Kidney glomerular epithelial cell (primary cell): ENCODE measurements at regions not wholly inside any gene's neighbourhood (a gene's known extent, or its start where the extent isn't known, plus 50 kb on each side); places are given as distances from the start of the nearest gene placed in this dataset.
"Not testable (repeated sequence)": the region's sequence is repeated elsewhere in the genome, so short reads cannot be mapped to it uniquely, and the experiment has no call there.

ENCODE experiments used
- DNase-seq: peaks from one replicate; lab custom pipeline; 2025; lab: John Stamatoyannopoulos, UW

DNA sequence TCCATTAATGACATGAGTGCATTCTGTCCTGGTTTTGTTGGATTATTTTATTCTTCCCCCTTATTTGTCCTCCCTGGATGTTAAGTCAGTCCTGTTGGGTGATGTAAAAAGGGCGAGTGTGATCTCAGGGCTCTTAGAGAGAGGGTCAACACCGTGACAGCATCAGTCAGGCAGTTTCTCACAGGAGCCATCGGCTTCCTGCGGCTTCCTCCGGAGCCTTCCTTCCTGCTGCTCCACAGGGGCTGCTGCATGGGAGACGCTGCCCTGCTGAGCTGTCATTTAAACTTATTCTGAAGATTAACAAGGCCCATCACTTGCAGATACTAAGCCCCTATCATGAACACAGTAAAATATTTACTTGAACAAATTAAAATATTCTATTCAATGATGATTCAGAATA is 211.3 kb downstream of the SPATA31A1 start:
- DNase-seq: not testable (repeated sequence)

DNA sequence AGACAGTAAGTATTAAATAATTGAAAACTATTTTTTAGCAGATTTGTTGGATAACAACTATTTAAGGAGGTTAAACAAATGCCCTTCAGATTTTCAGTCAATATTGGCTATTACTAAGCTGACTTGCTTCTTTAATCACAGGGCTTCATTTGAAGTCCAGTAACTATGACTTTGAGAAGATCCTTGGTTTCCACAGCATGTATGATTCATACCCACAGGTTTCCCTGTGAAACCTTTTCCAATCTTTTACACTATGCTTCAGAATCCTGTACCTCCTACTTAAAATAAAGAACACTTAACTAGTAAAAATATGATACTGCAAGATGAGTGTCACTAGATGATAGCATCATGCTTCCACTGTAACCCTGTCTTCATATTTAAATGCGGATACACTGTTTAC is 211.9 kb downstream of the SPATA31A1 start:
- not testable (repeated sequence) for DNase-seq

DNA sequence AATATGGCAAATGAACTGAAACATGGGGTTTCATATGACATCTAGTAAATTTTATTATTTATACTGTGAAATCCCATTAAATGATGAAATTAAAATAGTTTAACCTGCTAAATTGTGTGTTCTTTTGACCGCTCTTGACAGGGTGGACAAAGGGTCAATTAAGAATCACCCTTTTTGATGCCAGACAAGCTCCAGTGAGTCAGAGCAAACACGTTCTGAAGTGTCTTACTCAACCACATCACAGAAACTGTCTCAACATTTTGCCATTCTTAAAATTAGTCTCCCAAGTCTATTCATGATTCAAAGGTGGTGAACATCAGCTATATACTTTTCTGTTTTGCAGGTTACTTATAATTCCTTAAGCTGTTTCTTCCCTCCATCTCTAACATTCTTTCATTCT is 213.4 kb downstream of the SPATA31A1 start:
- not testable (repeated sequence) for DNase-seq

DNA sequence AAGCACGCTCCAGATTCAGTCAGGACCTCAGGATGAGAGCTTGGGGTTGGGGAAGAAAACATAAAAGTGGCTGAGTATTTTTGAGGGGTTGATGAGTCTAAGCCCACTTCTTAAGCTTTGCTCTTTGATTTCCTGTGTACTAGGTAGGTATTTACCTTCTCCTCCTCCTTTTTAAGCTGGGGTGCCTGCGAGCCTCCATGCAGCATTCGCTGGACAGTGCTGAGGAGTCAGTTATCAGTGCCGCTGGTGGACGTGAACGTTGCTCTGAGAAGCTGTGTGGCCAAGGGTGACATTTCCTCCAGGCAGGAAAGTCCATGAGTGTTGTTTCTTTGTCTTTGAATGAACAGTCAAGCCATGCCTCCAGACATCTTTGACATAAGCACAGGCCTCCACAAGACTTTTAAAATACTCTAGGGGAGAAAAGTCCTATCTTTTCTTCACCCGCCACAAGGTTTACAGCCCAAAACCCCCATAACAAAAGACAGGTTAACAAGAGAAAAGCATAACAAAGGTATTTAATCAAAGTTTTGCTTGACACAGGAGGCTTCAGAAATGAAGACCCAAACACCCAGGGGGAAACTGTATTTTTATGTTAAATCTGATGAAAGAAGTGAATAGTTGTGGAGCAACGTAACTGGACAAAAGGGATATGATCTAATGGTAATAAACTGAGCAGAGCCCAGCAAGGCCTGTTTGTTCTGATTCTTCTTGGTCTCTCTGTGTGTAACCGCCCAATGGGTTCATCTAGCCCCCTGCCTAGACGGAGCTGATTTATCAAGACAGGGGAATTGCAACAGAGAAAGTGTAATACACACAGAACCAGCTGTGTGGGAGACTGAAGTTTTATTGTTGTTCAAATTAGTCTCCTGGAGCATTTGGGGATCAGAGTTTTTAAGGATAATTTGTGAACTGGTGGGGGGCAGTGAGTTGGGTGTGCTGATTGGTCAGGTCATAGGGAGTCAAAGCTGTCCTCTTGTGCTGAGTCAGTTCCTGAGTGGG is 217.9 kb downstream of the SPATA31A1 start:
- not testable (repeated sequence) for DNase-seq

DNA sequence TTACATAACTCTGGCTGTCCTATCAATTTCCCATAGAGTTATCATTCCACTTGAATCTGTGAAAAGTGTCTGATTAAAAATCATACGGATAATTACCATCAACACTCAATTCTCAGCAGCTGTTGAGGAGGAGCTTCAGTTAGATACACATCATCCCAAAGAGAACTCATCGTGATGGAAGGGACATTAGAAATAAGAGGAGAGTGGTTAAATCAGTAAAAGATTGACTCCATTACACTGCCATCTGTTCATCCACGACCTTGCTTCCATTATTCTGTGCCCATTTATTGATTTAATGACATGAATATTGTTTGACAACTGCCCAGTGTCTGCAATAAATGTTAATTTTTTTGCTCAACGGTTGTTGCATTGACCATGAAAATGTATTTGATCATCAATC is 223.5 kb downstream of the SPATA31A1 start:
- DNase-seq: not testable (repeated sequence)

DNA sequence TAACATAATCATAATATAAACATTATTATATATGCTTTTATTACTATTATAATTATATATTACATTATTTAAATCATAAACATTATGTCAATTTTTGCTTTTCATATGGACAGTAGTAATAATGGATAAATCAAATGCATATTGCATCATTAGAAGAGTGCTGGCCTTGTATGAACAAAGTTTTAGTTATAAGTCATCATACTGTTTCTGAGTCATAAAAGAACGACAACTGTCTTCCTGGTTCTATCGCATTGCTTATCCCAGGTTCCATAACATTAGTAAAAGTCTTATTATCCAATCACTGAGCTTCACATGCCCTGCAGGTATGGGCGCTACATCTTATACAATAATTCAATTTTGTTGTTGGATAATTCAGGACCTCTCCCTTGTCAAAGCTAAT is 225.8 kb downstream of the SPATA31A1 start:
- DNase-seq: not testable (repeated sequence)

DNA sequence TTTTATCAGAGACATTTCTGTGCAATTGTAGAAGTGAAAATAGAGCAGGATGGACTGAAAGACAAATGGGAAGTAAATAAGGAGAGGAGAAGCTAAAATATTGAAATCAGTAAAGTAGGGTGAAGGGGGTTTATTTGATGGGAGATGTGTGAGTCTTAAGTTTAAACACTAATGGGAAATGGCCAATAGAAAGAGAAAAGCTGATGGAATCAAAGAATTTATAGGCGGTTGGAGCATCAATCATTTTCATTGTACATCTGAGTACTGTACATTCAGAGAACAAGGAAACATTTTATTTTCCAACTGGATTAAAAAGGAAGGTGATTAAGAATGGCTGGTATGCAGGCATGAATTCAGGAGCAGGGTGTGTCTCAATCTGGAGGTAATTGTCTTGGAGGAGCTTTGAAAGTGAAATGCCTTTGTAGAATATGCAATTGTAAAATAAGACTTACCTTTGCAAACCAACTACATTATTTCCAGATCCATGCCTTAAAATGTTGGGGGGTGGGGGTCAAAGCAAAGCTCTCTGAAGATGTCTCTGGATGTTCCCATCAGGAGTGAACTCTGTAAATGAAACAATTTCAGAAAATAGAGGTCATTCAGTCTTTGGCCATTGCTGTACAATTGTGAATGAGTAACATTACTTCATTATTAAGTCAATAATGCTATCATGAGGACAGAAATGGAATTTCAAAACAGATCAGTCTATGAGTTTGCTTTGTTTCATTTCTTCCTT is 227.4 kb downstream of the SPATA31A1 start:
- DNase-seq: not testable (repeated sequence)

DNA sequence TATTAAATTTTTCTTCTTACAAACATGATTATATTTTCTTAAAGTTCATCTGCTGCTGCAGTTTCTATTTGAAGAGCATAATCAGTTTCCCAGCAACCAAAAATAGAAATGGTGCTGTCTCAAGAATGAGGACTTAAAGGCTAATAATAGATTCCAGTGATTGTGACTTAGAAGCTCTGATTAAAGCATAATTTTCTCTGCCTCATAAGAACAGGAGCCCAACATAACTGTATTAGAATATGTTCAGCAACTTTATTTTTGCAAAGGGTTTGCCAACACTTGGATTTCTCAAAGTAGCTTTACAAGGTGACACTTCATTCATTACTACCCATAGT is 227.9 kb downstream of the SPATA31A1 start:
- not testable (repeated sequence) for DNase-seq

DNA sequence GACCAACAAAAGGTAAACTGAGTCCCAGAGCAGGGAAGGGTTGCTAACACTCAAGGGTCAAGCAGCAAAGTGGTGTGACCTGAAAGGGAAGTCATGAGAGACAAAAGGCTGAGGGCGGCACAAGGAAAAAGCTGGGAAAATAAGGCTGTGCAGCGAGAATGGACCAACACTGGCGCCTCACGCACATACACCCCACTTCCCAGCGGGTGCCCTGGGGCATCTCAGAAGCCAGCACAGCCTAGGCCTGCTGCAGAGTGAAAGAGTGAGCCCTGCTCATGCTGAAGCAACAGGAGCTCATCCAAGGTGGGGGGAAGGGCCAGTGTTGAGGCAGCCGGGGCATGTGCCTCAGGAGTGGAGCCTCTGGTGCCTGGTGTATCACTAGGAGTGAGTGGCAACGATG is 229.8 kb downstream of the SPATA31A1 start:
- not testable (repeated sequence) for DNase-seq

DNA sequence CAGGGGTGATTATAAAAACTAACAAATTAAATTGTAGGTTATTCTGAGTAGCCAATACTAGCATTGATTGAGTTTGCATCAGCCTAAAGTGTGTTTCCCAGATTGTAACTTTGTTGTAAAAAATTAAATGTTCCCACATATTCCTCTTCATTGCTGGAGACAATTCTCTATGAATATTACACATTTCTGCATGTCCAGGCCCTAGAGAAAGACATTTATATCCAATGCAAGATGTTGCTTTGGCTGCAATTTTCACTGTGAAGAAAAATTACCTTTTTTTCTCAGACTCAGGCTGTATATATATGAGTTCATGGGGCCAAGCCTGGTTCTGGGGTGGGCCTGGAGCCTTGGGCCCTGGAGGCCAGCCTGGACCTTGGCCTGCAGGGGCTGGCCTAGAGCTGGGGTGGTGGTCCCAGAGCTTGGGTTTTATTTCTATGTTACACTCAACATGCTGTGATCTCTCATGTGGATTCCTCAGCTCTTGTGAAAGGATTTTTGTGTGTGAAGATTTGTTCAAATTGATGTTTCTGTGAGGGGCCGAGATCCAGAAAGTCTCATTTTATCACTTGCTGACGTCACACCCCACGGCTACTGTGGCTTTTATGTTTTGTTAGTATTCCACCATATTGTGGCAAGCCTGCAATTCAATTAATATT is 232.5 kb downstream of the SPATA31A1 start:
- DNase-seq: no peak

DNA sequence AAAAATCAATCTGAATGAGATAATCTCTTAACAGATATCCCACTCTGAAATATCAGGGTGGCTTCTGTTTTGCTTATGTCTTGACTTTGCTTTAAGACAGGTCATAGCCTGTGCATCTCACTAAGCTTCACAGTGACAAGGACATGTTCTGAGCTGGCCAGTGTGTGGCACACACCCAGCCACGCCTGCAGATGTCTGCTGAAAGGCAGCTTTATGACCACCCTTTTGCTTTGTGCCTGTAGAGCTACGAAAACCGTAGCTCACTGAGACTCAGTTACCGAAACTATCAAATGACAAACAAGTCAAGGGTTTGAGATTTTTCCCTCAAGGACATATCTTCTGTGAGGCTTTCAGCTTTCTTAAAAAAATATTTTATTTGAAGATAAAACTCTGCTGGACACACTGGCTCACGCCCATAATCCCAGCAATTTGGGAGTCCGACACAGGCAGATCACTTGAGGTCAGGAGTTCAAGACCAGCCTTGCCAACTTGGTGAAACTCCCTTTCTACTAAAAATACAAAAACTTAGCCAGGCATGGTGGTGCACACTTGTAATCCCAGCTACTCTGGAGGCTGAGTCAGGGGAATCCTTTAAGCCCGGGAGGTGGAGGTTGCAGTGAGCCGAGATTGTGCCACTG is 233.2 kb downstream of the SPATA31A1 start:
- no peak for DNase-seq

DNA sequence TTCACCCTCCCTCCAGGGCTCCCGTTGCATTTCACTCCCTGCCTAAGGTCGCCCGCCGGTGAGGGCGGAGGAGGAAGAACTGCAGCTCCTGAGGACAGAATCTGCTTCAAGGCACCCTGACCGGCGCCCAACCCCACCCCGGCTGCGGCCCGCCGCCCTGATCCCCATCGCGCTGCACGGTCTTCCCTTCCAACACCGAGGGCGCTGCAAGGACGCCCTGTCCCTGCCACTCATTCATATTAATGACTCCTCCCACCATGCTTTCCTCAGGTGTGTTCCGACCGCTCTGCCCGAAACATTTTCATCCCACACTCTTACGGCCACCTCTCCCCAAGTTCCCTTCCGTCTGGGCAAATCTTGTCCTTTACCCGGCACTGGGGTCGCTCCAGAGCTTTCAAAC is 248.6 kb downstream of the SPATA31A1 start:
- DNase-seq: not testable (repeated sequence)

DNA sequence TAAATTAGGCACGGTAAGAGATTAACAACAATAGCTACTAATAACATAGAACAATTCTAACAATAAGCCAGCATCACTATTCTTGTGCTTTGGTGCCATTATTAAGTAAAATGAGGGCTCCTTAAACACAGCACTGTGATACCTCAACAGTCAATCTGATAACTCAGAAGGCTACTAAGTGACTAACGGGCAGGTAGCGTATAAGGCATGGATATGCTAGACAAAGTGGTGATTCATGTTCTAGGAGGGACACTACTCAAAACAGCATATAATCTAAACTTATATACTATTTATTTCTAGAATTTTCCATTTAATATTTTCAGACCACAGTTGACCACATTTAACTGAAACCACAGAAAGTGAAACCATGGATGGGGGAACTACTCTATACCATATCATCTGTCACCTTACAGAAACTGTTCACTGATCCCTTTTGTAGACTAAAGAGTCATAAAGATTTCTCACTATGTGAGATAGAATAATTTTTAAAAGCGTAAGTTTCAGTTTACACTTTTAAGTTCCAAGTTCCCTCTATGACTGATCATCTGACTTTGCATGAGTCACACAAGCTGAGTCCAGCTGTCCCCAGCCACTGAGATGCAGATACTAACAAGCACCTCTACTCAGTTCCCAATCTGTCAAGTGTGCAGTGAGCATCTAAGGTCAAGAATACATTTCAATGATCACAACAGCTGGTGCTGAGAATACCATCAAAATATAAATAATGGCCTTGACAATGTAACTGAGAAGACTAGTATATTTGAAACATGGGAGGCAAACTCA is 256.2 kb downstream of the SPATA31A1 start:
- DNase-seq: not testable (repeated sequence)

DNA sequence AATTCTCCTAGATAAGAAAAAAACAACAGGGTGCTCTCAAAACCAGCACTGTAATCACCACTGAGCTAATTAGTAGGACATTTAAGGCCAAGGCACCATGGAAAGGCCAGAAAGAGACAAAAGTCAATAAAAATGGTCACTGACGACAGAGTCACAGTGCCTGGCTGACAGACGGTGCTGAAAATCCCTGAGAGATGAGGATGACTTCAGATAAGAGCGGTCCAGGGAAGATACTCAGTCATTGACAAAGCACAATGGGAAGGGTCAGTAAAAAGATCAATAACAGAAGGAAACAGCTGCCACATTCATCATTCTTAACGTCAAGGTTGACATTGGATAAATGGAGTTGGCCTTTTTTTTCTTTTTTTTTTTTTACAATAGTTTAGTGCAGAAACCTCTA is 261.0 kb downstream of the SPATA31A1 start:
- DNase-seq: not testable (repeated sequence)

DNA sequence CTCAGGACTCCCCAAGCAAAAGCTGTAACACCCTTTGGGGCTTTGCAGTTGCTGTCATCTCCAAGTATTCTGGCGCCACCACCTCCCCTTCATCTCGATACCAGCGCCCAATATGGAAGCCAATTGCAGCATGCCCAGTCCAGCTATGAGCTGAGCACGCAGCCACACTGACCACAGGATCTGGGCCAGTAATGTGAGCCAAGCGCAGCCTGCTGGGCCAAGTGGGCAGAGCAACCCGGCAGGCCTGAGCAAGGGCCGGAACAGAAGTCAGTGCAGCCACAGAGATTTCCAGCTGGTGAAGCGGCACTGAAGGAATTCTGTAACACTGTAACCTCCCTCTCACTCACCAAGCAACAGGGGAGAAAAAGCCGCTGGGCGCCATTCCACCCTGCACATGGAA is 268.6 kb downstream of the SPATA31A1 start:
- not testable (repeated sequence) for DNase-seq

DNA sequence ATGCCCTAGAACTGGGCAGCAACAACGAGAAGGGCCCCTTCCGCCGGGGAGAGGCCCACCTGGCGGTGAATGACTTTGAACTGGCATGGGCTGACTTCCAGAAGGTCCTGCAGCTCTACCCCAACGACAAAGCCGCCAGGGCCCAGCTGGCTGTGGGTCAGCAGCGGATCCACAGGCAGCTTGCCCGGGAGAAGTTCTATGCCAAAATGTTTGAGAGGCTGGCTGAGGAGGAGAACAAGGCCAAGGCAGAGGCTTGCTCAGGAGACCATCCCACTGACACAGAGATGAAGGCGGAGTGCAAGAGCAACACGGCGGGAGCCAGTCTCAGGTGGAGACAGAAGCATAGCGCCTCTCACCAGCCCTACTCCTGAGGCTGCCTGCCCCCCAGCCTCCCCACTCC is 276.6 kb downstream of the SPATA31A1 start:
- not testable (repeated sequence) for DNase-seq

DNA sequence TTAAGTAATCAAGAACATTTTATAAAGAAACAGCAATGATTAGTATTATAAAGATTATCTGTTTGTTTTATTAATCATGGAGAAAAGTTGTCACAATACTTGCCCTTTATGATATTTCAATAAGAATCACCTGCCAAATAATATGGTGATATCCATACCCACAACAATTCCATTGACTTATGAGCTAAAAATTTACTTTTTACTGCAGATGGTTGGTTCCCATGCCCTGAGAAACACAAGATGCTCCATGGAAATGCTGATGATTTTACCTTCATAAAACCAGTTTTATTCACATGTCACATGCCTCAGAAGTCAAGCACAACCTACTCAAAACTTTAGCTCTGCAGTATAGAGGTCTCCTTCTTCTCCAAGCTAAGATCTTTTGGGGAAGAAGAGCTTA is 293.6 kb downstream of the SPATA31A1 start:
- DNase-seq: not testable (repeated sequence)

DNA sequence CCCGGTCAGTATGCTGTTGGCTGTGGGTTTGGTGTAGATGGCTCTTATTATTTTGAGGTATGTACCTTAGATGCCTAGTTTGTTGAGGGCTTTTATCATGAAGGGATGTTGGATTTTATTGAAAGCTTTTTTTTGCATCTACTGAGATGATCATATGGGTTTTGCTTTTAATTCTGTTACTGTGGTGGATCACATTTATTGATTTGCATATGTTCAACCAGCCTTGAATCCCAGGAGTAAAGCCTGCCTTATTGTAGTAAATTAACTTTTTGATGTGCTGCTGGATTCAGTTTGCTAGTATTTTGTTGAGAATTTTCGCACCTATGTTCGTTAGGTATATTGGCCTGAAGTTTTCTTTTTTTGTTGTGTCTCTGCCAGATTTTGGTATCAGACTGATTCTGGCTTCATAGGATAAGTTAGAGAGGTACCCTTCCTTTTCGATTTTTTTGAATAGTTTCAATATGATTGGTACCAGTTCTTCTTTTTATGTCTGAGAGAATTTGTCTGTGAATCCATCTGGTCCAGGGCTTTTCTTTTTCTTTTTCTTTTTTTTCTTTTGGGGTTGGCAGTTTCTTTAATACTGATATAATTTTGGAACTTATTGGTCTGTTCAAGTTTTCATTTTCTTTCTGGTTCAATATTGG is 301.6 kb downstream of the SPATA31A1 start:
- not testable (repeated sequence) for DNase-seq

DNA sequence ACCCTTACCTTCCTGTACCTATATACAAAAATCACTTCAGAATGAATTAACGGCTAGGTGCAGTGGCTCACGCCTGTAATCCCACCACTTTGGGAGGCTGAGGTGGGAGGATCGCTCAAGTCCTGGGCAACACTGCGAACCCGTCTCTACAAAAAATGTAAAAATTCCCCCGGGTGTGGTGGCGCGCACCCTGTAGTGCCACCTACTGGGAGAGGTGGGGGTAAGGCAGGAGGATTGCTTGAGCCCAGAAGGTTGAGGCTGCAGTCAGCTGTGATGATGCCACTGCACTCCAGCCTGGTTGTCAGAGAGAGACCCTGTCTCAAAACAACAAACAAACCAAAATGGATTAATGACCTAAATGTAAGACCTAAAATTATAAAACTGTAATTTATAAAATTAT is 307.6 kb downstream of the SPATA31A1 start:
- not testable (repeated sequence) for DNase-seq

DNA sequence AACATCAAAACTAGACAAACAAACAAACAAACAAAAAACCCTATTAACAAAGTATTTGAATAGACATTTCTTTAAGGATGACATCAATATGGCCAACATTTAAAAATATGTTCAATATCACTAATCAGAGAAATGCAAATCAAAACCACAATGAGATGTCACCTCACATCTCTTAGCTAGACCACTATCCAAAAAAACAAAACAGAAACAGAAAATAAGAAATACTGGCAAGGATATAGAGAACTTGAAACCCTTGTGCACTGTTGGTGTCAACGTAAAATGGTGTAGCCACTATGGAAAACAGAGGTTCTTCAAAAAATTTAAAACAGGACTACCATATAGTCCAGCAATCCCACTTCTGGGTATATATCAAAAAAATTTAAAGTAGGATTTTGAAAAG is 308.2 kb downstream of the SPATA31A1 start:
- not testable (repeated sequence) for DNase-seq

DNA sequence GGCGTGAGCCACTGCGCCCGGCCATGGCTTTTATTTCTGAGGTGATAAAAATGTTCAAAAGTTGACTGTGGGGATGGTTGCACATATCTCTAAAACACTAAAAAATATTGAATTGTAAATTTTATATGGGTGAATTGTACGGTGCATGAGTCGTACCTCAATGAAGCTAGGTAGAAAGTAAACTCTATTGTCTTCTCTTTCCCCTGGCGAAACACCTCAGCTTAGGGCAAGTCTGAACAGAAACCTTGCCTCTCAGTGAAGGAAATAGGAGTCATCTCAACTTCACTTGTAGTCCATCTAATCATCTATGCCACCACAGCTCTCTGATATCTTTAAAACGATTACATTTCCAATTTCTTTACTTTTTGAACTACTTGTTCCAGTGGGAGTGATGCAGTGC is 309.6 kb downstream of the SPATA31A1 start:
- not testable (repeated sequence) for DNase-seq
